ENCODE measurements at regions not wholly inside any gene's neighbourhood (a gene's known extent, or its start where the extent isn't known, plus 50 kb on each side); places are given as distances from the start of the nearest gene placed in this dataset.
A peak's percentile ranks its signal among the peaks of the same experiment; 100 is the strongest.

GRCh38 chr9:107119735-107120134 lies 163.3 kb upstream of the RAD23B start:
- no peak for DNase-seq

- DNase-seq, result no peak
Measured at GRCh38 chr9:107123389-107123788, 159.7 kb upstream of the RAD23B start.

- DNase-seq, result no peak
Measured at GRCh38 chr9:107127608-107128007, 155.5 kb upstream of the RAD23B start.

GRCh38 chr9:107131108-107131799 lies 151.8 kb upstream of the RAD23B start:
- no peak for DNase-seq

GRCh38 chr9:107136296-107136695 lies 146.8 kb upstream of the RAD23B start:
- DNase-seq, result no peak

- DNase-seq, result peak; percentile 12 to 25
Measured at GRCh38 chr9:107137495-107138202, 145.4 kb upstream of the RAD23B start.

- DNase-seq, result no peak
Measured at GRCh38 chr9:107138261-107138992, 144.7 kb upstream of the RAD23B start.

- no peak for DNase-seq
Measured at GRCh38 chr9:107141967-107142366, 141.1 kb upstream of the RAD23B start.

- no peak for DNase-seq
Measured at GRCh38 chr9:107142430-107142829, 140.6 kb upstream of the RAD23B start.

GRCh38 chr9:107142896-107143603 lies 140.0 kb upstream of the RAD23B start:
- no peak for DNase-seq

- peak in 1 of 2 experiments; percentile 12 for DNase-seq
Measured at GRCh38 chr9:107144475-107144874, 138.6 kb upstream of the RAD23B start.

- DNase-seq, result no peak
Measured at GRCh38 chr9:107147134-107147533, 135.9 kb upstream of the RAD23B start.

GRCh38 chr9:107148216-107148615 lies 134.9 kb upstream of the RAD23B start:
- no peak for DNase-seq

- no peak for DNase-seq
Measured at GRCh38 chr9:107149756-107150155, 133.3 kb upstream of the RAD23B start.

GRCh38 chr9:107153336-107153735 lies 129.7 kb upstream of the RAD23B start:
- no peak for DNase-seq

- DNase-seq, result no peak
Measured at GRCh38 chr9:107154291-107154690, 128.8 kb upstream of the RAD23B start.

GRCh38 chr9:107154766-107155165 lies 128.3 kb upstream of the RAD23B start:
- DNase-seq, result no peak

- DNase-seq, result no peak
Measured at GRCh38 chr9:107155244-107155817, 127.7 kb upstream of the RAD23B start.

GRCh38 chr9:107158321-107158720 lies 124.8 kb upstream of the RAD23B start:
- DNase-seq, result peak in 1 of 2 experiments; percentile 58

GRCh38 chr9:107161338-107161737 lies 121.7 kb upstream of the RAD23B start:
- peak; percentile 25 to 78 for DNase-seq

GRCh38 chr9:107163370-107163769 lies 119.7 kb upstream of the RAD23B start:
- DNase-seq, result no peak

- DNase-seq, result no peak
Measured at GRCh38 chr9:107169796-107170195, 113.3 kb upstream of the RAD23B start.

- DNase-seq, result no peak
Measured at GRCh38 chr9:107170801-107171200, 112.3 kb upstream of the RAD23B start.
